Trophoblast cell (in vitro differentiated cells and primary cell): ENCODE measurements at regions not wholly inside any gene's neighbourhood (a gene's known extent, or its start where the extent isn't known, plus 50 kb on each side); places are given as distances from the start of the nearest gene placed in this dataset.

ENCODE experiments used
- DNase-seq, 2 donors: peaks; one replicate each; pipeline ENCODE4 v3.0.0-alpha.2; 2016
- H2AFZ ChIP-seq: 2 replicates; pipeline ENCODE4 v1.6.1; 2013; ENCODE audit warnings: low read length, moderate library complexity, mild to moderate bottlenecking; ENCODE audit not compliant: insufficient read depth, poor library complexity
- H2AK5ac ChIP-seq: 2 replicates; pipeline ENCODE4 v1.6.1; 2013; ENCODE audit warnings: mild to moderate bottlenecking, low read length
- H2BK120ac ChIP-seq: 2 replicates; pipeline ENCODE4 v1.6.1; 2013; ENCODE audit warnings: low read length, mild to moderate bottlenecking, moderate library complexity; ENCODE audit not compliant: insufficient read depth, poor library complexity
- H2BK12ac ChIP-seq: 2 replicates; pipeline ENCODE4 v1.6.1; 2013; ENCODE audit warnings: mild to moderate bottlenecking, low read length, moderate library complexity
- H2BK5ac ChIP-seq: 2 replicates; pipeline ENCODE4 v1.6.1; 2013; ENCODE audit warnings: low read length, low read depth, moderate library complexity, mild to moderate bottlenecking; ENCODE audit not compliant: poor library complexity
- H3K14ac ChIP-seq: 2 replicates; pipeline ENCODE4 v1.6.1; 2013; ENCODE audit warnings: mild to moderate bottlenecking, low read length
- H3K18ac ChIP-seq: 2 replicates; pipeline ENCODE4 v1.6.1; 2013; ENCODE audit warnings: mild to moderate bottlenecking, low read length
- H3K23ac ChIP-seq: 2 replicates; pipeline ENCODE4 v1.6.1; 2013; ENCODE audit warnings: low read length
- H3K27ac ChIP-seq: 2 replicates; pipeline ENCODE4 v1.5.1; 2013; ENCODE audit warnings: low read depth, mild to moderate bottlenecking, inconsistent platforms, low read length, moderate library complexity
- H3K27me3 ChIP-seq: 2 replicates; pipeline ENCODE4 v1.6.1; 2013; ENCODE audit warnings: inconsistent platforms, mild to moderate bottlenecking, low read length, moderate library complexity; ENCODE audit not compliant: insufficient read depth
- H3K36me3 ChIP-seq, 2 experiments: 1 replicate in 1 of 2; 2 replicates in 1 of 2; pipeline ENCODE4 v1.6.1; 2013; ENCODE audit warnings: low read length in 2 of 2, mild to moderate bottlenecking in 2 of 2, moderate library complexity in 1 of 2; ENCODE audit not compliant: insufficient read depth in 2 of 2, control insufficient read depth in 1 of 2
- H3K4ac ChIP-seq: 2 replicates; pipeline ENCODE4 v1.6.1; 2013; ENCODE audit warnings: low read depth, mild to moderate bottlenecking, low read length, moderate library complexity
- H3K4me1 ChIP-seq, 2 experiments: 1 replicate in 1 of 2; 2 replicates in 1 of 2; pipeline ENCODE4 v1.6.1; 2013; ENCODE audit warnings: low read length in 2 of 2, mild to moderate bottlenecking in 2 of 2, moderate library complexity in 1 of 2; ENCODE audit not compliant: insufficient read depth in 2 of 2, control insufficient read depth in 1 of 2
- H3K4me2 ChIP-seq: 2 replicates; pipeline ENCODE4 v1.6.1; 2013; ENCODE audit warnings: inconsistent platforms, mild to moderate bottlenecking, low read length, moderate library complexity
- H3K4me3 ChIP-seq: 2 replicates; pipeline ENCODE4 v1.5.1; 2013; ENCODE audit warnings: mild to moderate bottlenecking, low read depth, low read length, inconsistent platforms
- H3K79me1 ChIP-seq: one replicate; pipeline ENCODE4 v1.6.1; 2013; ENCODE audit warnings: low read length
- H3K79me2 ChIP-seq: 2 replicates; pipeline ENCODE4 v1.6.1; 2013; ENCODE audit warnings: low read length, mild to moderate bottlenecking; ENCODE audit not compliant: control insufficient read depth, insufficient read depth, poor library complexity
- H3K9ac ChIP-seq: 2 replicates; pipeline ENCODE4 v1.6.1; 2013; ENCODE audit warnings: mild to moderate bottlenecking, low read length
- H3K9me3 ChIP-seq: 2 replicates; pipeline ENCODE4 v1.6.1; 2013; ENCODE audit warnings: low read depth, mild to moderate bottlenecking, control low read depth, inconsistent platforms, low read length; ENCODE audit not compliant: insufficient read depth
- H4K12ac ChIP-seq: 2 replicates; pipeline ENCODE4 v1.6.1; 2013; ENCODE audit warnings: low read depth, mild to moderate bottlenecking, low read length, moderate library complexity
- H4K8ac ChIP-seq: 2 replicates; pipeline ENCODE4 v1.6.1; 2013; ENCODE audit warnings: low read depth, mild to moderate bottlenecking, low read length, moderate library complexity
- H4K91ac ChIP-seq: one replicate; pipeline ENCODE4 v1.6.1; 2013; ENCODE audit warnings: low read depth, mild to moderate bottlenecking, low read length, moderate library complexity
- WGBS: extraction: QIAGEN DNeasy Blood & Tissue Kit; methylation state at CpG from one replicate; pipeline ENCODE4 v1.1.7; 2013; ENCODE audit warnings: missing lambda C conversion rate; ENCODE audit not compliant: insufficient read length, insufficient coverage; ENCODE audit errors: extremely low coverage; 5-methylcytosine and 5-hydroxymethylcytosine counted together

GRCh38 chr10:3395458-3395861 lies 222.9 kb upstream of the PITRM1 start:
- no peaks in the 10 kb centered on the region for H3K36me3 ChIP-seq
- peaks cover 5 to 7% of the 10 kb centered on the region in 2 experiments for H3K4me1 ChIP-seq
- no peak overlapping the region for H4K91ac ChIP-seq
- H3K18ac ChIP-seq: no peak overlapping the region
- DNase-seq: peak in 1 of 2 donors; percentile 13
- WGBS: no CpG with 5 or more reads among the region's 6 CpGs
- H3K79me1 ChIP-seq: no peaks in the 10 kb centered on the region
- H3K23ac ChIP-seq: no peak overlapping the region
- H2BK5ac ChIP-seq: no peak overlapping the region
- no peak overlapping the region for H3K14ac ChIP-seq
- no peak overlapping the region for H4K8ac ChIP-seq
- no peak overlapping the region for H3K4me2 ChIP-seq
- no peak overlapping the region for H3K4ac ChIP-seq
- H3K9ac ChIP-seq: no peak overlapping the region
- H2BK12ac ChIP-seq: no peak overlapping the region
- H3K79me2 ChIP-seq: no peaks in the 10 kb centered on the region
- H2BK120ac ChIP-seq: no peak overlapping the region
- H4K12ac ChIP-seq: no peak overlapping the region
- no peaks in the 10 kb centered on the region for H3K27me3 ChIP-seq
- H2AK5ac ChIP-seq: no peak overlapping the region
- no peak overlapping the region for H2AFZ ChIP-seq
- peaks cover 6% of the 10 kb centered on the region for H3K9me3 ChIP-seq
- H3K4me3 ChIP-seq: no peak overlapping the region
- H3K27ac ChIP-seq: no peak overlapping the region

DNA sequence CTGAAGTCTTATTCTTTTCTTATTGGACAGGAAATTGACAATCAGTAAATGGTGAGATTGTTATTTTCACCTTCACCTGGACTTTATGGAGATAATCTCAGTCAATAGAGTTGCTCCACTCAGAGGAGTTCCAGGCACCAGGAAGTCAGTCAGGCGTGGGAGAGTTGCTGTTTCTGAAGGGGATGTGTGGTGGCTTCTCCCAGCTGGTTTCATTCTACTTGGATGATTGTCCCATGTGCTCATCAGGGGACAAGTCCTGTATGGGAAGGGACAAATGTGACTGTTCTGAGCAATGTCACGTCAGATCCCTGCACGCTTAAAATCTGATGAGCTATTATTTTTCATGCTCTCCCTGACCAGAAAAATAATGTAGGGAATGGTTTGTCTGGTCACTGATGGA lies 222.5 kb upstream of the PITRM1 start:
- DNase-seq: no peak
- Histone ChIP-seq H3K36me3 (no peaks in the 10 kb centered on the region), H3K79me2 (no peaks in the 10 kb centered on the region), H3K4me3 (no peak overlapping the region), H4K12ac (no peak overlapping the region), H3K18ac (no peak overlapping the region), H4K91ac (no peak overlapping the region), H2BK5ac (no peak overlapping the region), H3K27me3 (no peaks in the 10 kb centered on the region), H3K4me1 (peaks cover 5 to 7% of the 10 kb centered on the region in 2 experiments), H3K27ac (no peak overlapping the region), H3K9ac (no peak overlapping the region), H3K23ac (no peak overlapping the region), H4K8ac (no peak overlapping the region), H3K4me2 (no peak overlapping the region), H2AFZ (no peak overlapping the region), H2BK12ac (no peak overlapping the region), H3K79me1 (no peaks in the 10 kb centered on the region), H2BK120ac (no peak overlapping the region), H2AK5ac (no peak overlapping the region), H3K9me3 (peaks cover 7% of the 10 kb centered on the region), H3K4ac (no peak overlapping the region), H3K14ac (no peak overlapping the region)
- WGBS: no CpG with 5 or more reads among the region's 3 CpGs

DNA sequence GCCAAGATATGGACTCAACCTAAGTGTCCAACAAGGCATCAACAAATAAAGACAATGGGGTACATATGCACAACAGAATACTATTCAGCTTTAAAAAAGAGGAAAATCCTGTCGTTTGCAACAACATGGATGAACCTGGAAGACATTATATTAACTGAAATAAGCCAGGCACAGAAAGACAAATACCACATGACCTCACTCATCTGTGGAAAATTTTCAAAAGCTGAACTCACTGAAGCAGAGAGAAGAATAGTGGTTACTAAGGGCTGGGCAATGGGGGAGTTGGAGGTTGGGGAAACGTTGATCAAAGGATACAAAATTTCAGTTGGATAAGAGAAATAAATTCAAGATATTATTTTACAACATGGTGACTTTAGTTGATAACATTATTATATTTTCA lies 221.4 kb upstream of the PITRM1 start:
- Histone ChIP-seq H3K79me1 (no peaks in the 10 kb centered on the region), H3K4me1 (peaks cover 0 to under 1% of the 10 kb centered on the region in 2 experiments), H2AFZ (no peak overlapping the region), H4K91ac (no peak overlapping the region), H3K23ac (no peak overlapping the region), H3K9ac (no peak overlapping the region), H3K4me2 (no peak overlapping the region), H2AK5ac (no peak overlapping the region), H2BK5ac (no peak overlapping the region), H3K27ac (no peak overlapping the region), H3K18ac (no peak overlapping the region), H3K4me3 (no peak overlapping the region), H4K8ac (no peak overlapping the region), H4K12ac (no peak overlapping the region), H3K14ac (no peak overlapping the region), H3K36me3 (no peaks in the 10 kb centered on the region), H3K27me3 (no peaks in the 10 kb centered on the region), H3K9me3 (peaks cover 4% of the 10 kb centered on the region), H3K79me2 (no peaks in the 10 kb centered on the region), H3K4ac (no peak overlapping the region), H2BK12ac (no peak overlapping the region), H2BK120ac (no peak overlapping the region)
- DNase-seq: no peak
- WGBS: no CpG with 5 or more reads among the region's 2 CpGs

DNA sequence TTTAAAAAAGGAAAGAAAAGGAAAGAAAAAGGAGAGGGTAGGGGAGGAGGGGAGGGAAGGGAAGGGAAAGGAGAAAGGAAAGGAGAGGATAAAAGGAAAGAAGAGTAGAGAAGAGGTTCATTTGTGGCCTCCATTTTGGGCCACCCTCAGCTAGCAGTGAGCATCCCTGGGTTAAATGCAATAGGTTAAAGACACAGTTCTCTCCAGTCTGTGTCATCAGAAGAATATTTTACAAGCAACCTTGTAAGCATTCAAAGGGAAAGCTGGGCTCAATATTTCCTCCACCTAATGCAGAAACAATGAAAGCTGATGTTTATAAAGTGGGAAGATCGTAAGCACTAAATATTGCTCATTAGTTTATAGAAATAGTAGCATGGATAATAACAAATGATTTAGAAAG lies 219.1 kb upstream of the PITRM1 start:
- H2BK12ac ChIP-seq: no peak overlapping the region
- no peak overlapping the region for H3K9ac ChIP-seq
- no peak overlapping the region for H3K4me3 ChIP-seq
- H4K12ac ChIP-seq: no peak overlapping the region
- peaks cover 4% of the 10 kb centered on the region for H3K9me3 ChIP-seq
- H2BK5ac ChIP-seq: no peak overlapping the region
- H3K23ac ChIP-seq: no peak overlapping the region
- H2BK120ac ChIP-seq: no peak overlapping the region
- no peak overlapping the region for H4K91ac ChIP-seq
- no peaks in the 10 kb centered on the region for H3K79me2 ChIP-seq
- H2AFZ ChIP-seq: no peak overlapping the region
- H3K27ac ChIP-seq: no peak overlapping the region
- DNase-seq: no peak
- H4K8ac ChIP-seq: no peak overlapping the region
- no peak overlapping the region for H3K4ac ChIP-seq
- H2AK5ac ChIP-seq: no peak overlapping the region
- H3K18ac ChIP-seq: no peak overlapping the region
- no peaks in the 10 kb centered on the region for H3K4me1 ChIP-seq
- WGBS: no CpG with 5 or more reads among the region's 1 CpG
- no peak overlapping the region for H3K14ac ChIP-seq
- H3K4me2 ChIP-seq: no peak overlapping the region
- no peaks in the 10 kb centered on the region for H3K27me3 ChIP-seq
- H3K36me3 ChIP-seq: no peaks in the 10 kb centered on the region
- H3K79me1 ChIP-seq: no peaks in the 10 kb centered on the region
